Liver (tissue), 8 donors: ENCODE measurements at regions not wholly inside any gene's neighbourhood (a gene's known extent, or its start where the extent isn't known, plus 50 kb on each side); places are given as distances from the start of the nearest gene placed in this dataset.

ENCODE experiments used
- DNase-seq: peaks from one replicate; pipeline ENCODE4 v3.0.0-alpha.2; 2017; ENCODE audit warnings: low spot score
- H3K27ac ChIP-seq, 2 donors: one replicate each; pipeline ENCODE4 v1.7.0; 2013; ENCODE audit warnings: inconsistent platforms in 2 of 2, low read length in 2 of 2, control low read depth in 1 of 2, low read depth in 1 of 2, mild to moderate bottlenecking in 1 of 2
- H3K27me3 ChIP-seq, 4 donors: one replicate each; pipeline versions ENCODE4 v1.6.1 to v1.7.0; 2013; ENCODE audit warnings: low read length in 3 of 4, inconsistent platforms in 1 of 4, mild to moderate bottlenecking in 1 of 4, moderate library complexity in 1 of 4; ENCODE audit not compliant: control insufficient read depth in 4 of 4, insufficient read depth in 4 of 4
- H3K36me3 ChIP-seq, 4 donors: one replicate each; pipeline versions ENCODE4 v1.6.1 to v1.7.0; 2013; ENCODE audit warnings: low read length in 3 of 4, mild to moderate bottlenecking in 3 of 4, low read depth in 1 of 4, moderate library complexity in 1 of 4; ENCODE audit not compliant: control insufficient read depth in 4 of 4, insufficient read depth in 3 of 4
- H3K4me1 ChIP-seq, 4 donors: one replicate each; pipeline versions ENCODE4 v1.6.1 to v1.7.0; 2013; ENCODE audit warnings: low read length in 3 of 4, mild to moderate bottlenecking in 3 of 4, moderate library complexity in 1 of 4; ENCODE audit not compliant: control insufficient read depth in 4 of 4, insufficient read depth in 4 of 4
- H3K4me3 ChIP-seq, 3 donors: one replicate each; pipeline versions ENCODE4 v1.6.1 to v1.7.0; 2013; ENCODE audit warnings: low read length in 3 of 3, control low read depth in 1 of 3, low read depth in 1 of 3, mild to moderate bottlenecking in 1 of 3
- H3K9ac ChIP-seq, 2 donors: one replicate each; pipeline ENCODE4 v1.7.0; 2013; ENCODE audit warnings: low read length in 2 of 2, mild to moderate bottlenecking in 2 of 2, moderate library complexity in 2 of 2, control low read depth in 1 of 2, low read depth in 1 of 2
- H3K9me3 ChIP-seq, 4 donors: one replicate each; pipeline versions ENCODE4 v1.6.1 to v1.7.0; 2013; ENCODE audit warnings: low read length in 3 of 4; ENCODE audit not compliant: control insufficient read depth in 4 of 4
- ATF3 ChIP-seq: IDR thresholded peaks from 2 replicates; pipeline ENCODE4 v1.6.1; 2016; ENCODE audit warnings: antibody characterized with exemption
- EGR1 ChIP-seq, 2 donors: IDR thresholded peaks; 2 replicates each; pipeline ENCODE4 v1.6.1; 2016 to 2018; ENCODE audit warnings: antibody characterized with exemption in 2 of 2, low read depth in 2 of 2
- FOXA1 ChIP-seq: IDR thresholded peaks from 2 replicates; pipeline ENCODE4 v1.6.1; 2016; ENCODE audit warnings: antibody characterized with exemption
- FOXA2 ChIP-seq: IDR thresholded peaks from 2 replicates; pipeline ENCODE4 v1.6.1; 2016; ENCODE audit warnings: antibody characterized with exemption
- GABPA ChIP-seq, 2 donors: IDR thresholded peaks in 1 of 2; conservative IDR thresholded peaks in 1 of 2; 2 replicates each; pipeline ENCODE4 v1.6.1; 2016; ENCODE audit warnings: antibody characterized with exemption in 2 of 2, mild to moderate bottlenecking in 1 of 2, moderate library complexity in 1 of 2
- HNF4A ChIP-seq, 2 donors: conservative IDR thresholded peaks; 2 replicates each; pipeline ENCODE4 v1.6.1; 2016; ENCODE audit warnings: antibody characterized with exemption in 2 of 2, mild to moderate bottlenecking in 2 of 2
- HNF4G ChIP-seq: IDR thresholded peaks from 2 replicates; pipeline ENCODE4 v1.6.1; 2016; ENCODE audit warnings: antibody characterized with exemption
- JUND ChIP-seq, 2 donors: IDR thresholded peaks; 2 replicates each; pipeline ENCODE4 v1.6.1; 2016; ENCODE audit warnings: antibody characterized with exemption in 2 of 2
- MAX ChIP-seq: IDR thresholded peaks from 2 replicates; pipeline ENCODE4 v1.6.1; 2016; ENCODE audit warnings: antibody characterized with exemption
- NR2F2 ChIP-seq: IDR thresholded peaks from 2 replicates; pipeline ENCODE4 v1.6.1; 2016; ENCODE audit warnings: antibody characterized with exemption
- RXRA ChIP-seq, 2 donors: IDR thresholded peaks; 2 replicates each; pipeline ENCODE4 v1.6.1; 2017 to 2018; ENCODE audit warnings: antibody characterized with exemption in 2 of 2, mild to moderate bottlenecking in 1 of 2
- SP1 ChIP-seq: IDR thresholded peaks from 2 replicates; pipeline ENCODE4 v1.6.1; 2018; ENCODE audit warnings: antibody characterized with exemption, mild to moderate bottlenecking
- YY1 ChIP-seq: IDR thresholded peaks from 2 replicates; pipeline ENCODE4 v1.6.1; 2016; ENCODE audit warnings: antibody characterized with exemption, mild to moderate bottlenecking
- ZBTB33 ChIP-seq: IDR thresholded peaks from 2 replicates; pipeline ENCODE4 v1.6.1; 2016; ENCODE audit warnings: antibody characterized with exemption
- WGBS: extraction: QIAGEN DNeasy Blood & Tissue Kit; methylation state at CpG from one replicate; pipeline ENCODE4 v1.1.7; 2013; 5-methylcytosine and 5-hydroxymethylcytosine counted together
- TF ChIP-seq, protein P1 (sequence below): IDR thresholded peaks from 2 replicates; pipeline ENCODE4 v1.6.1; 2016; ENCODE audit warnings: antibody characterized with exemption, mild to moderate bottlenecking
- TF ChIP-seq, protein P2 (sequence below): fragments of 150-350 bp; IDR thresholded peaks from 2 replicates; pipeline ENCODE4 v1.5.1; 2017; ENCODE audit warnings: improper control_type of control experiment, low read depth, low read length; ENCODE audit not compliant: missing input control
- donor health status: healthy.
- donor health status: healthy.
- donor health status: healthy.
- donor health status: healthy.
- donor health status: healthy.

DNA sequence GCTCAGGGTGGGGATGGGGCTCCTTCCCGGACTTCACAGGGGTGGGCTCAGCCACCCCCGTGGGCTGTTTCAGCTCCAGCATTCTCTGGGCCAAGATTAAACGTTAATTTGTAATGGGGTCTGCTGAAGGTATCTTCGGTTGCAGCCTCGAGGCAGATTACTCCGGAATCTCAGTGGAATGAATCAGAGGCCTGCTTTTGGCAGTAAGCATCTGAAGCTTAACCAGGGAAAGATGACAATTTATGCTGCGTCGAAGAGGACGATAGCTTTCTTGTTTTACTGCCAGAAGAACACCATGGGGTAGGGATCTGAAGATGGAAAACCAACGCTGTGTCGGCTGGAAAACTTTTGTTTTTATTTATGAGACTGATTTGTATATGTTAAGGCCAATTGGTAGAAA, 129.2 kb upstream of the MSX1 start (continued):
- TF ChIP-seq, protein P1, sequence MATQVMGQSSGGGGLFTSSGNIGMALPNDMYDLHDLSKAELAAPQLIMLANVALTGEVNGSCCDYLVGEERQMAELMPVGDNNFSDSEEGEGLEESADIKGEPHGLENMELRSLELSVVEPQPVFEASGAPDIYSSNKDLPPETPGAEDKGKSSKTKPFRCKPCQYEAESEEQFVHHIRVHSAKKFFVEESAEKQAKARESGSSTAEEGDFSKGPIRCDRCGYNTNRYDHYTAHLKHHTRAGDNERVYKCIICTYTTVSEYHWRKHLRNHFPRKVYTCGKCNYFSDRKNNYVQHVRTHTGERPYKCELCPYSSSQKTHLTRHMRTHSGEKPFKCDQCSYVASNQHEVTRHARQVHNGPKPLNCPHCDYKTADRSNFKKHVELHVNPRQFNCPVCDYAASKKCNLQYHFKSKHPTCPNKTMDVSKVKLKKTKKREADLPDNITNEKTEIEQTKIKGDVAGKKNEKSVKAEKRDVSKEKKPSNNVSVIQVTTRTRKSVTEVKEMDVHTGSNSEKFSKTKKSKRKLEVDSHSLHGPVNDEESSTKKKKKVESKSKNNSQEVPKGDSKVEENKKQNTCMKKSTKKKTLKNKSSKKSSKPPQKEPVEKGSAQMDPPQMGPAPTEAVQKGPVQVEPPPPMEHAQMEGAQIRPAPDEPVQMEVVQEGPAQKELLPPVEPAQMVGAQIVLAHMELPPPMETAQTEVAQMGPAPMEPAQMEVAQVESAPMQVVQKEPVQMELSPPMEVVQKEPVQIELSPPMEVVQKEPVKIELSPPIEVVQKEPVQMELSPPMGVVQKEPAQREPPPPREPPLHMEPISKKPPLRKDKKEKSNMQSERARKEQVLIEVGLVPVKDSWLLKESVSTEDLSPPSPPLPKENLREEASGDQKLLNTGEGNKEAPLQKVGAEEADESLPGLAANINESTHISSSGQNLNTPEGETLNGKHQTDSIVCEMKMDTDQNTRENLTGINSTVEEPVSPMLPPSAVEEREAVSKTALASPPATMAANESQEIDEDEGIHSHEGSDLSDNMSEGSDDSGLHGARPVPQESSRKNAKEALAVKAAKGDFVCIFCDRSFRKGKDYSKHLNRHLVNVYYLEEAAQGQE = no peak
- TF ChIP-seq EGR1 (IDR thresholded peaks at IDR 0.05; ENCODE audit: low read depth in 2 of 2) = no peak
- TF ChIP-seq JUND (IDR thresholded peaks at IDR 0.05) = no peak
- TF ChIP-seq YY1 = no peak
- no peak for TF ChIP-seq NR2F2
- no peak for TF ChIP-seq HNF4G
- no peak for TF ChIP-seq SP1

DNA sequence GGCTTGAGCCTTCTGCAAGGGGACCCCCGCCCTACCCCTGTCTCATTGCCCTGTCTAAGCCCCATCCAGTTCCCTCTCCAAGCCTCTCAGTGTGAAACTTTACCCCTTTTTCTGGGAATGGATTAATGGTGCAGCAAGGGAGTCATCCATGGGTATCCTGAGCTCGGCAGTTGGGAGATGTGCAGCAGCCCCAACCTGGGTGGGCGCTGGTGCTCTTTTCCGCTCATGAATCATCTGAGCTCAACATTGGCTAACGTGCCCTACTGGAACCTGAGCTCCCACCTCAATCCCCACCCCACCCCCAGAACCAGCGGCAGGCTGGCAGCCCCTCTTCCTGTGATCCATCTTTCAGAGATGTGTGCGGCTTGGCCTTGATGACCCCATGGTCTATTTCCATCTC, 130.3 kb upstream of the MSX1 start:
- Histone ChIP-seq H3K4me3 (no peak overlapping the region), H3K27ac (no peak overlapping the region), H3K9me3 (peaks cover 7 to 23% (median 12%) of the 10 kb centered on the region in 4 donors), H3K27me3 (no peaks in the 10 kb centered on the region), H3K9ac (no peak overlapping the region), H3K36me3 (no peaks in the 10 kb centered on the region), H3K4me1 (no peaks in the 10 kb centered on the region)
- DNase-seq = no peak
- no peak for TF ChIP-seq SP1
- TF ChIP-seq YY1 = no peak
- 93% methylated on average over 7 of the region's 7 CpGs for WGBS

DNA sequence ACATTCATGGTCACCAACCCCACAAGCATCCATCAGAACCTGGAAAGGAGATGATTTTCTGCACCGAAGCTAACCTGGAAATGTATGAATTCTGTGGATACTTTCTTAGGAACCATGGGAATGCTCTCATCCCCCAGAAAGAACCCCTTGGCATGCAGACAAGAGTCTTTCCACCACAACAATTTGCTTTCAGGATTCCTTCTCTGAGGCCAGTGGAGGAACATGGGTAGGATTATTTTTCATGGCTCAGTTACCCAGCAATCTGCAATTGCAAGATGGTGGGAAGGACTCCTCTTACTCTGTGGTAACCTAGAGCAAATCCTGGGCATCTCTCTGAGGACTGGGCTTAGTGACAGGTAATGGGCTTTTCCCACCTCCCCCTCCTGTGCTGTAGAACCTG, 131.9 kb upstream of the MSX1 start:
- Histone ChIP-seq H3K4me3 (no peak overlapping the region), H3K27ac (no peak overlapping the region), H3K4me1 (no peaks in the 10 kb centered on the region), H3K36me3 (no peaks in the 10 kb centered on the region), H3K9me3 (peaks cover 8 to 23% (median 12%) of the 10 kb centered on the region in 4 donors), H3K9ac (no peak overlapping the region), H3K27me3 (no peaks in the 10 kb centered on the region)
- WGBS = 87% methylated on average over 1 of the region's 1 CpG
- no peak for DNase-seq
- TF ChIP-seq, protein P2, sequence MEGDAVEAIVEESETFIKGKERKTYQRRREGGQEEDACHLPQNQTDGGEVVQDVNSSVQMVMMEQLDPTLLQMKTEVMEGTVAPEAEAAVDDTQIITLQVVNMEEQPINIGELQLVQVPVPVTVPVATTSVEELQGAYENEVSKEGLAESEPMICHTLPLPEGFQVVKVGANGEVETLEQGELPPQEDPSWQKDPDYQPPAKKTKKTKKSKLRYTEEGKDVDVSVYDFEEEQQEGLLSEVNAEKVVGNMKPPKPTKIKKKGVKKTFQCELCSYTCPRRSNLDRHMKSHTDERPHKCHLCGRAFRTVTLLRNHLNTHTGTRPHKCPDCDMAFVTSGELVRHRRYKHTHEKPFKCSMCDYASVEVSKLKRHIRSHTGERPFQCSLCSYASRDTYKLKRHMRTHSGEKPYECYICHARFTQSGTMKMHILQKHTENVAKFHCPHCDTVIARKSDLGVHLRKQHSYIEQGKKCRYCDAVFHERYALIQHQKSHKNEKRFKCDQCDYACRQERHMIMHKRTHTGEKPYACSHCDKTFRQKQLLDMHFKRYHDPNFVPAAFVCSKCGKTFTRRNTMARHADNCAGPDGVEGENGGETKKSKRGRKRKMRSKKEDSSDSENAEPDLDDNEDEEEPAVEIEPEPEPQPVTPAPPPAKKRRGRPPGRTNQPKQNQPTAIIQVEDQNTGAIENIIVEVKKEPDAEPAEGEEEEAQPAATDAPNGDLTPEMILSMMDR = no peak
- no peak for TF ChIP-seq MAX
- TF ChIP-seq NR2F2 = no peak
- TF ChIP-seq ATF3 = no peak
- TF ChIP-seq FOXA2 = no peak
- TF ChIP-seq ZBTB33 = no peak
- no peak for TF ChIP-seq SP1
- no peak for TF ChIP-seq JUND (IDR thresholded peaks at IDR 0.05)
- no peak for TF ChIP-seq HNF4A (conservative IDR thresholded peaks at IDR 0.05)
- TF ChIP-seq EGR1 (IDR thresholded peaks at IDR 0.05; ENCODE audit: low read depth in 2 of 2) = no peak
- TF ChIP-seq, protein P1 = no peak
- TF ChIP-seq RXRA (IDR thresholded peaks at IDR 0.05) = no peak
- TF ChIP-seq FOXA1 = no peak
- TF ChIP-seq GABPA (IDR thresholded peaks at IDR 0.05 in 1 of 2, conservative IDR thresholded peaks at IDR 0.05 in 1 of 2) = no peak
- TF ChIP-seq HNF4G = no peak
